SH-SY5Y (cell line): ENCODE measurements at regions not wholly inside any gene's neighbourhood (a gene's known extent, or its start where the extent isn't known, plus 50 kb on each side); places are given as distances from the start of the nearest gene placed in this dataset.

ENCODE experiments used
- GATA2 ChIP-seq: IDR thresholded peaks from 2 replicates; pipeline ENCODE4 v1.6.1; 2011; ENCODE audit warnings: mild to moderate bottlenecking, low read depth, low read length
- GATA3 ChIP-seq: IDR thresholded peaks from 2 replicates; pipeline ENCODE4 v1.6.1; 2011; ENCODE audit warnings: low read depth, mild to moderate bottlenecking, low read length, moderate library complexity

DNA sequence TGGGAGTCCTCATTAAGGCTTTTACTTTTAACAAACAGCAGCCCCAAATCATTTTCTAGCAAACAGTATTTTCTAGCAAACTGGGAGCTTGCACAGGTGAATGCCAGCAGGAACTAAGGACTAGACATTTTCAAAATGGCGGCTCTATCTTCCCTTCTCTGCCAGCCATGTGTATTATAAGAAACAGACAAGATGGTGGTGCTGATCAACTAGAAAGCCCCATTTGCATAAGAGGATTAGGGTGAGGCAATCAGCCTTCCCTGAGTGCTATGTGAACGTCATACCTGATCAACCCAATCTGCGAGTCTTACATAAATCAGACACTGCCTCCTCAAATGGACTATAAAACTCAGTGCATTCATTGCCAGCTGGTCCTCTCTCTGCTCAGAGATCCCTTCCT, 479.6 kb downstream of the IPMK start:
- no peak for TF ChIP-seq GATA2
- no peak for TF ChIP-seq GATA3
